ENCODE measurements at regions not wholly inside any gene's neighbourhood (a gene's known extent, or its start where the extent isn't known, plus 50 kb on each side); places are given as distances from the start of the nearest gene placed in this dataset.

DNA sequence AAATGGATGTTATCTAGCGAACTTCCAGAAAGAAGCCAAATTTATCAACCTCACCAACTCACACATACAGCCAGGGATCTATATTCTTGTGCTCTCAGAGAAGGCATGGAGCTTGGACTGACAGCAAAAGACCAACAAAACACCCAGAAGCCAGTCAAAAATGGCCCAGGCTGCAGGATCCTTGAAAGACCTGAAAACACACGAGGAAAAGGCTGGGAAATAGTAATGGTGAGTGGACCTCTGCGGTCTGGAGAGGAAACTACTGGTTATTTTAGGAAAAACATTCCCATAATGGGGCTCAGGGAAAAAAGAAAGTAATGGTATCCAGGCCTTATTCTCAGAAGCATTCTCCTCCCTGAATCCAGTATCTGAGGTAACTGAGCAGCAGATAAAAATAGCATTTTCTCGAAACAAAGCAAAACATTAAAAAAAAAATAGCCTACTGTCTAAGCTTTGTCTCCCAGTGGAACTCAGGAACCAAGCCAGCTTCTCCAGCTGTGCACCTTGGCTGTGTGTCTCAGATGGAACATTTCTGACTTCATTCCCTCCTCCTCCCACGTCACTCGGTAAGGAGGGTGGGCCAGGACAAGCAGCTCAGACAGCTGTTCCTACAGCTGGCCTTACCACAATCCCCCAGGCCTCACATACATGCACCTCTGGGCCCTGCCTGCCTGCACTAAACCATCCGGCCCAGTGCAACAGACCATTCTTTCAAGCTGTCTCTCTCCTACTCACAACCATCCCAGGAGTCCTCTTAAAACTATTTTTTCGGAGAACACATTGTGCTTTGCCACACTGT is 249.9 kb downstream of the DAD1 start:
- ATAC-seq: no peak
- TF ChIP-seq ZC3H10 (CRISPR knock-in tag; IDR thresholded peaks at IDR 0.05): no peak
- TF ChIP-seq, protein P1, sequence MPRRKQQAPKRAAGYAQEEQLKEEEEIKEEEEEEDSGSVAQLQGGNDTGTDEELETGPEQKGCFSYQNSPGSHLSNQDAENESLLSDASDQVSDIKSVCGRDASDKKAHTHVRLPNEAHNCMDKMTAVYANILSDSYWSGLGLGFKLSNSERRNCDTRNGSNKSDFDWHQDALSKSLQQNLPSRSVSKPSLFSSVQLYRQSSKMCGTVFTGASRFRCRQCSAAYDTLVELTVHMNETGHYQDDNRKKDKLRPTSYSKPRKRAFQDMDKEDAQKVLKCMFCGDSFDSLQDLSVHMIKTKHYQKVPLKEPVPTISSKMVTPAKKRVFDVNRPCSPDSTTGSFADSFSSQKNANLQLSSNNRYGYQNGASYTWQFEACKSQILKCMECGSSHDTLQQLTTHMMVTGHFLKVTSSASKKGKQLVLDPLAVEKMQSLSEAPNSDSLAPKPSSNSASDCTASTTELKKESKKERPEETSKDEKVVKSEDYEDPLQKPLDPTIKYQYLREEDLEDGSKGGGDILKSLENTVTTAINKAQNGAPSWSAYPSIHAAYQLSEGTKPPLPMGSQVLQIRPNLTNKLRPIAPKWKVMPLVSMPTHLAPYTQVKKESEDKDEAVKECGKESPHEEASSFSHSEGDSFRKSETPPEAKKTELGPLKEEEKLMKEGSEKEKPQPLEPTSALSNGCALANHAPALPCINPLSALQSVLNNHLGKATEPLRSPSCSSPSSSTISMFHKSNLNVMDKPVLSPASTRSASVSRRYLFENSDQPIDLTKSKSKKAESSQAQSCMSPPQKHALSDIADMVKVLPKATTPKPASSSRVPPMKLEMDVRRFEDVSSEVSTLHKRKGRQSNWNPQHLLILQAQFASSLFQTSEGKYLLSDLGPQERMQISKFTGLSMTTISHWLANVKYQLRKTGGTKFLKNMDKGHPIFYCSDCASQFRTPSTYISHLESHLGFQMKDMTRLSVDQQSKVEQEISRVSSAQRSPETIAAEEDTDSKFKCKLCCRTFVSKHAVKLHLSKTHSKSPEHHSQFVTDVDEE (CRISPR knock-in tag; IDR thresholded peaks at IDR 0.05): no peak
- no peak for TF ChIP-seq CSDC2 (CRISPR knock-in tag; IDR thresholded peaks at IDR 0.05)
- TF ChIP-seq OSR1 (CRISPR knock-in tag; IDR thresholded peaks at IDR 0.05): no peak
- TF ChIP-seq ZFP3 (CRISPR knock-in tag; IDR thresholded peaks at IDR 0.05): no peak
- TF ChIP-seq ARNTL (CRISPR knock-in tag; IDR thresholded peaks at IDR 0.05; ENCODE audit: borderline replicate concordance, low read depth): no peak
- TF ChIP-seq, protein P2, sequence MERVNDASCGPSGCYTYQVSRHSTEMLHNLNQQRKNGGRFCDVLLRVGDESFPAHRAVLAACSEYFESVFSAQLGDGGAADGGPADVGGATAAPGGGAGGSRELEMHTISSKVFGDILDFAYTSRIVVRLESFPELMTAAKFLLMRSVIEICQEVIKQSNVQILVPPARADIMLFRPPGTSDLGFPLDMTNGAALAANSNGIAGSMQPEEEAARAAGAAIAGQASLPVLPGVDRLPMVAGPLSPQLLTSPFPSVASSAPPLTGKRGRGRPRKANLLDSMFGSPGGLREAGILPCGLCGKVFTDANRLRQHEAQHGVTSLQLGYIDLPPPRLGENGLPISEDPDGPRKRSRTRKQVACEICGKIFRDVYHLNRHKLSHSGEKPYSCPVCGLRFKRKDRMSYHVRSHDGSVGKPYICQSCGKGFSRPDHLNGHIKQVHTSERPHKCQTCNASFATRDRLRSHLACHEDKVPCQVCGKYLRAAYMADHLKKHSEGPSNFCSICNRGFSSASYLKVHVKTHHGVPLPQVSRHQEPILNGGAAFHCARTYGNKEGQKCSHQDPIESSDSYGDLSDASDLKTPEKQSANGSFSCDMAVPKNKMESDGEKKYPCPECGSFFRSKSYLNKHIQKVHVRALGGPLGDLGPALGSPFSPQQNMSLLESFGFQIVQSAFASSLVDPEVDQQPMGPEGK (CRISPR knock-in tag; IDR thresholded peaks at IDR 0.05; ENCODE audit: borderline replicate concordance): no peak
- TF ChIP-seq GLIS3 (CRISPR knock-in tag; IDR thresholded peaks at IDR 0.05): no peak
- TF ChIP-seq, protein P3, sequence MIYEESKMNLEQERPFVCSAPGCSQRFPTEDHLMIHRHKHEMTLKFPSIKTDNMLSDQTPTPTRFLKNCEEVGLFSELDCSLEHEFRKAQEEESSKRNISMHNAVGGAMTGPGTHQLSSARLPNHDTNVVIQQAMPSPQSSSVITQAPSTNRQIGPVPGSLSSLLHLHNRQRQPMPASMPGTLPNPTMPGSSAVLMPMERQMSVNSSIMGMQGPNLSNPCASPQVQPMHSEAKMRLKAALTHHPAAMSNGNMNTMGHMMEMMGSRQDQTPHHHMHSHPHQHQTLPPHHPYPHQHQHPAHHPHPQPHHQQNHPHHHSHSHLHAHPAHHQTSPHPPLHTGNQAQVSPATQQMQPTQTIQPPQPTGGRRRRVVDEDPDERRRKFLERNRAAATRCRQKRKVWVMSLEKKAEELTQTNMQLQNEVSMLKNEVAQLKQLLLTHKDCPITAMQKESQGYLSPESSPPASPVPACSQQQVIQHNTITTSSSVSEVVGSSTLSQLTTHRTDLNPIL (CRISPR knock-in tag; IDR thresholded peaks at IDR 0.05; ENCODE audit: low read depth): no peak
- no peak for TF ChIP-seq SNAI2 (CRISPR knock-in tag; IDR thresholded peaks at IDR 0.05)
- TF ChIP-seq, protein P4, sequence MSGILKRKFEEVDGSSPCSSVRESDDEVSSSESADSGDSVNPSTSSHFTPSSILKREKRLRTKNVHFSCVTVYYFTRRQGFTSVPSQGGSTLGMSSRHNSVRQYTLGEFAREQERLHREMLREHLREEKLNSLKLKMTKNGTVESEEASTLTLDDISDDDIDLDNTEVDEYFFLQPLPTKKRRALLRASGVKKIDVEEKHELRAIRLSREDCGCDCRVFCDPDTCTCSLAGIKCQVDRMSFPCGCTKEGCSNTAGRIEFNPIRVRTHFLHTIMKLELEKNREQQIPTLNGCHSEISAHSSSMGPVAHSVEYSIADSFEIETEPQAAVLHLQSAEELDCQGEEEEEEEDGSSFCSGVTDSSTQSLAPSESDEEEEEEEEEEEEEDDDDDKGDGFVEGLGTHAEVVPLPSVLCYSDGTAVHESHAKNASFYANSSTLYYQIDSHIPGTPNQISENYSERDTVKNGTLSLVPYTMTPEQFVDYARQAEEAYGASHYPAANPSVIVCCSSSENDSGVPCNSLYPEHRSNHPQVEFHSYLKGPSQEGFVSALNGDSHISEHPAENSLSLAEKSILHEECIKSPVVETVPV (CRISPR knock-in tag; IDR thresholded peaks at IDR 0.05): no peak
- no peak for TF ChIP-seq TOX (CRISPR knock-in tag; IDR thresholded peaks at IDR 0.05; ENCODE audit: borderline replicate concordance)
- no peak for TF ChIP-seq ISL1 (CRISPR knock-in tag; IDR thresholded peaks at IDR 0.05)
- no peak for TF ChIP-seq TCF4 (CRISPR knock-in tag; IDR thresholded peaks at IDR 0.05; ENCODE audit: borderline replicate concordance)
- TF ChIP-seq ZNF8 (CRISPR knock-in tag; IDR thresholded peaks at IDR 0.05): no peak
- no peak for TF ChIP-seq ZFP30 (CRISPR knock-in tag; IDR thresholded peaks at IDR 0.05)
- TF ChIP-seq BACH2 (CRISPR knock-in tag; IDR thresholded peaks at IDR 0.05; ENCODE audit: borderline replicate concordance): no peak
- TF ChIP-seq, protein P5, sequence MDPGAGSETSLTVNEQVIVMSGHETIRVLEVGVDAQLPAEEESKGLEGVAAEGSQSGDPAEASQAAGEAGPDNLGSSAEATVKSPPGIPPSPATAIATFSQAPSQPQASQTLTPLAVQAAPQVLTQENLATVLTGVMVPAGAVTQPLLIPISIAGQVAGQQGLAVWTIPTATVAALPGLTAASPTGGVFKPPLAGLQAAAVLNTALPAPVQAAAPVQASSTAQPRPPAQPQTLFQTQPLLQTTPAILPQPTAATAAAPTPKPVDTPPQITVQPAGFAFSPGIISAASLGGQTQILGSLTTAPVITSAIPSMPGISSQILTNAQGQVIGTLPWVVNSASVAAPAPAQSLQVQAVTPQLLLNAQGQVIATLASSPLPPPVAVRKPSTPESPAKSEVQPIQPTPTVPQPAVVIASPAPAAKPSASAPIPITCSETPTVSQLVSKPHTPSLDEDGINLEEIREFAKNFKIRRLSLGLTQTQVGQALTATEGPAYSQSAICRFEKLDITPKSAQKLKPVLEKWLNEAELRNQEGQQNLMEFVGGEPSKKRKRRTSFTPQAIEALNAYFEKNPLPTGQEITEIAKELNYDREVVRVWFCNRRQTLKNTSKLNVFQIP (CRISPR knock-in tag; IDR thresholded peaks at IDR 0.05; ENCODE audit: borderline replicate concordance, low read depth): no peak

DNA sequence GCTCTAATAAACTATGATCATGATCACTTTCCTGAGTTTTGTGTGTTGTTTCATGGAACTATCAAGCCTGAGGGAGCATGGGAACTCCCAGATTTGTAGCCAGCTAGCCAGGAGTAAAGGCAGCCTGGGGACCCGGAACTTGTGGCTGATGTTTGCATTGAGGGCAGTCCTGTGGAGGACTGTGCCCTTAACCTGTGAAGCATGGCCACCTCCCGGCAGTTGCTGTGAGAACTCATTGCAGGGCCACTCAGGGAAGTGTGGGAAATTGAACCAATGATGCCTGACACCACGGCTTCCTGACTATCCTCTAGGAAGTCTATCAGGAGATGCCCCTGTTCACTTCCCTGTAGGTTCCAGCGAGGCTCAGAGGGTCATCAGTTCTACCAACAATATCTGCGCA is 250.6 kb downstream of the DAD1 start:
- no peak for ATAC-seq
- TF ChIP-seq, protein P2 (CRISPR knock-in tag; IDR thresholded peaks at IDR 0.05; ENCODE audit: borderline replicate concordance): no peak
- no peak for TF ChIP-seq ARNTL (CRISPR knock-in tag; IDR thresholded peaks at IDR 0.05; ENCODE audit: borderline replicate concordance, low read depth)
- no peak for TF ChIP-seq TOX (CRISPR knock-in tag; IDR thresholded peaks at IDR 0.05; ENCODE audit: borderline replicate concordance)
- TF ChIP-seq, protein P1 (CRISPR knock-in tag; IDR thresholded peaks at IDR 0.05): no peak
- no peak for TF ChIP-seq RARB (CRISPR knock-in tag; IDR thresholded peaks at IDR 0.05)
- TF ChIP-seq CSDC2 (CRISPR knock-in tag; IDR thresholded peaks at IDR 0.05): no peak
- no peak for TF ChIP-seq ZNF70 (CRISPR knock-in tag; IDR thresholded peaks at IDR 0.05)
- TF ChIP-seq ISL1 (CRISPR knock-in tag; IDR thresholded peaks at IDR 0.05): no peak
- TF ChIP-seq PPARA (CRISPR knock-in tag; IDR thresholded peaks at IDR 0.05; ENCODE audit: borderline replicate concordance): no peak
- TF ChIP-seq SNAI2 (CRISPR knock-in tag; IDR thresholded peaks at IDR 0.05): no peak
- TF ChIP-seq, protein P4 (CRISPR knock-in tag; IDR thresholded peaks at IDR 0.05): no peak
- no peak for TF ChIP-seq ZFP30 (CRISPR knock-in tag; IDR thresholded peaks at IDR 0.05)
